Caco-2 (cell line): ENCODE measurements at regions not wholly inside any gene's neighbourhood (a gene's known extent, or its start where the extent isn't known, plus 50 kb on each side); places are given as distances from the start of the nearest gene placed in this dataset.

Source experiments
- BruUV-seq: library from RNA; stranded (reverse); fragments of 400-500 nt; replicated peaks from 2 replicates; lab custom pipeline; 2021; lab: Mats Ljungman, UMichigan
- CTCF ChIA-PET: fragments of 300-600 bp; sonication (Branson Sonifier 250); formaldehyde crosslinking; loops from one replicate; lab custom pipeline; 2022; ENCODE audit warnings: antibody characterized with exemption; lab: Charles Lee
- POLR2A ChIA-PET: fragments of 300-600 bp; sonication (Branson Sonifier 250); formaldehyde crosslinking; loops from one replicate; lab custom pipeline; 2022; ENCODE audit warnings: antibody characterized with exemption; lab: Charles Lee
- DNase-seq, 2 experiments: peaks; one replicate each; pipeline versions ENCODE4 v3.0.0 to v3.0.0-alpha.2; 2020 to 2022
- H3K27me3 ChIP-seq: replicated peaks from 2 replicates; pipeline ENCODE4 v1.6.0; 2011; ENCODE audit warnings: low read length; ENCODE audit not compliant: control insufficient read depth, insufficient read depth
- H3K36me3 ChIP-seq: 2 replicates; pipeline ENCODE4 v1.5.1; 2011; ENCODE audit warnings: low read length; ENCODE audit not compliant: control insufficient read depth, insufficient read depth
- H3K4me1 ChIP-seq: fragments of 250-450 bp; sonication (Bioruptor Pico); 2 replicates; pipeline ENCODE4 v1.5.1; 2020; ENCODE audit warnings: mild to moderate bottlenecking
- H3K4me3 ChIP-seq: 2 replicates; pipeline ENCODE4 v1.5.1; 2011; ENCODE audit warnings: low read depth, mild to moderate bottlenecking, control low read depth, low read length
- H3K9me3 ChIP-seq: fragments of 250-450 bp; sonication (Bioruptor Pico); 2 replicates; pipeline ENCODE4 v1.5.1; 2020; ENCODE audit warnings: mild to moderate bottlenecking, moderate library complexity
- H3K27ac Mint-ChIP-seq: one replicate; pipeline ENCODE4 v1.8.0; 2022; ENCODE audit warnings: mixed read lengths; ENCODE audit not compliant: unreplicated experiment
- H3K27me3 Mint-ChIP-seq: one replicate; pipeline ENCODE4 v1.8.0; 2022; ENCODE audit warnings: mixed read lengths; ENCODE audit not compliant: insufficient read depth, unreplicated experiment
- H3K36me3 Mint-ChIP-seq: one replicate; pipeline ENCODE4 v1.8.0; 2022; ENCODE audit warnings: mild to moderate bottlenecking, mixed read lengths; ENCODE audit not compliant: insufficient read depth, unreplicated experiment
- H3K4me1 Mint-ChIP-seq: one replicate; pipeline ENCODE4 v1.8.0; 2022; ENCODE audit warnings: low read depth, mixed read lengths; ENCODE audit not compliant: unreplicated experiment
- H3K4me3 Mint-ChIP-seq: one replicate; pipeline ENCODE4 v1.8.0; 2022; ENCODE audit warnings: mild to moderate bottlenecking, moderate library complexity, mixed read lengths; ENCODE audit not compliant: unreplicated experiment
- H3K9me3 Mint-ChIP-seq: one replicate; pipeline ENCODE4 v1.8.0; 2022; ENCODE audit warnings: mixed read lengths; ENCODE audit not compliant: unreplicated experiment
- CTCF ChIP-seq, 2 experiments: fragments of 200-600 bp in 1 of 2; IDR thresholded peaks; 1 replicate in 1 of 2; 2 replicates in 1 of 2; pipeline versions ENCODE4 v1.5.1 to v1.8.0; 2011 to 2022; ENCODE audit warnings: antibody characterized with exemption in 1 of 2, control low read depth in 1 of 2, inconsistent platforms in 1 of 2, low read depth in 1 of 2, low read length in 1 of 2, mild to moderate bottlenecking in 1 of 2, moderate library complexity in 1 of 2; ENCODE audit not compliant: insufficient read depth in 1 of 2, severe bottlenecking in 1 of 2, unreplicated experiment in 1 of 2
- intact Hi-C: fragments of 100-400 bp; cut with micrococcal nuclease; formaldehyde crosslinking; loops from one replicate; pipeline ENCODE4 v1.10.0; 2022; ENCODE audit not compliant: unreplicated experiment

GRCh38 chr7:13115157-13115772 lies 427.8 kb downstream of the ARL4A start:
- no TSS peak for BruUV-seq
- POLR2A ChIA-PET, result interaction anchor here (0.7 to 2.6 kb wide), 3 partner anchors 98 to 428 kb away, joined by 4 to 10 read pairs (median 4); partner anchors contain the start of gene ARL4A
- Mint-ChIP-seq H3K9me3 (no peaks in the 10 kb centered on the region), H3K36me3 (peaks cover 13% of the 10 kb centered on the region), H3K4me3 (peak overlapping the region; percentile 49), H3K4me1 (peaks cover 27% of the 10 kb centered on the region), H3K27ac (peak overlapping the region; percentile 44), H3K27me3 (no peaks in the 10 kb centered on the region)
- Histone ChIP-seq H3K27me3 (no peaks in the 10 kb centered on the region), H3K9me3 (no peaks in the 10 kb centered on the region), H3K4me1 (peaks cover 31% of the 10 kb centered on the region), H3K36me3 (no peaks in the 10 kb centered on the region), H3K4me3 (no peak overlapping the region)
- DNase-seq, result peak; percentile 33 to 54
- CTCF ChIA-PET, result interaction anchor here (1.3 to 2.3 kb wide), 2 partner anchors 98 to 429 kb away, joined by 4 to 31 read pairs; partner anchors contain the start of gene ARL4A
- peak in 1 of 2 experiments; percentile 18 for TF ChIP-seq CTCF (IDR thresholded peaks at IDR 0.05; ENCODE audit: insufficient read depth in 1 of 2, low read depth in 1 of 2, low read length in 1 of 2, severe bottlenecking in 1 of 2, unreplicated experiment in 1 of 2)
- intact Hi-C loops, result loop anchor here (1.0 to 5.0 kb wide), 8 partner anchors 98 to 475 kb away; partner anchors contain the start of gene ARL4A

GRCh38 chr7:13115855-13116254 lies 428.4 kb downstream of the ARL4A start:
- H3K27ac Mint-ChIP-seq, result peak overlapping the region; percentile 44
- Histone ChIP-seq H3K4me3 (no peak overlapping the region), H3K4me1 (peaks cover 31% of the 10 kb centered on the region), H3K27me3 (no peaks in the 10 kb centered on the region), H3K9me3 (0 out of 2 replicates have a peak, but pooled peaks cover under 1% of the 10 kb centered on the region), H3K36me3 (no peaks in the 10 kb centered on the region)
- peaks cover 27% of the 10 kb centered on the region for H3K4me1 Mint-ChIP-seq
- H3K36me3 Mint-ChIP-seq, result peaks cover 15% of the 10 kb centered on the region
- no peaks in the 10 kb centered on the region for H3K9me3 Mint-ChIP-seq
- H3K4me3 Mint-ChIP-seq, result peak overlapping the region; percentile 49
- BruUV-seq, result TSS peak; percentile 9
- ChIA-PET POLR2A (interaction anchor here (0.6 to 2.6 kb wide), 4 partner anchors 20 to 429 kb away, joined by 3 to 10 read pairs (median 4); partner anchors contain the start of gene ARL4A), CTCF (interaction anchor here (2.3 kb wide), 1 partner anchor 429 kb away, joined by 31 read pairs; the partner anchor contains the start of gene ARL4A)
- no peak for TF ChIP-seq CTCF (IDR thresholded peaks at IDR 0.05; ENCODE audit: insufficient read depth in 1 of 2, low read depth in 1 of 2, low read length in 1 of 2, severe bottlenecking in 1 of 2, unreplicated experiment in 1 of 2)
- intact Hi-C loops, result loop anchor here (1.0 to 5.0 kb wide), 8 partner anchors 99 to 476 kb away; partner anchors contain the start of gene ARL4A
- no peak for DNase-seq
- H3K27me3 Mint-ChIP-seq, result no peaks in the 10 kb centered on the region

- ChIA-PET POLR2A (interaction anchor here (2.6 kb wide), 1 partner anchor 430 kb away, joined by 10 read pairs; the partner anchor contains the start of gene ARL4A), CTCF (interaction anchor here (1.5 kb wide), 1 partner anchor 430 kb away, joined by 12 read pairs; the partner anchor contains the start of gene ARL4A)
- Mint-ChIP-seq H3K27ac (peak overlapping the region; percentile 44), H3K27me3 (no peaks in the 10 kb centered on the region), H3K36me3 (peaks cover 18% of the 10 kb centered on the region), H3K9me3 (peaks cover 1% of the 10 kb centered on the region), H3K4me3 (no peak overlapping the region), H3K4me1 (peaks cover 27% of the 10 kb centered on the region)
- Histone ChIP-seq H3K4me3 (no peak overlapping the region), H3K4me1 (peaks cover 31% of the 10 kb centered on the region), H3K27me3 (no peaks in the 10 kb centered on the region), H3K36me3 (no peaks in the 10 kb centered on the region), H3K9me3 (peaks cover 9% of the 10 kb centered on the region; the same call in 1 of the 2 replicates)
- intact Hi-C loops, result loop anchor here (5.0 kb wide), 5 partner anchors 145 to 385 kb away; no protein-coding TSS in a partner anchor
- TF ChIP-seq CTCF (IDR thresholded peaks at IDR 0.05; ENCODE audit: insufficient read depth in 1 of 2, low read depth in 1 of 2, low read length in 1 of 2, severe bottlenecking in 1 of 2, unreplicated experiment in 1 of 2), result peak; percentile 15 to 44
- peak in 1 of 2 experiments; percentile 19 for DNase-seq
- BruUV-seq, result no TSS peak
Measured at GRCh38 chr7:13117103-13117502, 429.7 kb downstream of the ARL4A start.
